ENCODE measurements at regions not wholly inside any gene's neighbourhood (a gene's known extent, or its start where the extent isn't known, plus 50 kb on each side); places are given as distances from the start of the nearest gene placed in this dataset.

- no peak for TF ChIP-seq POLR2A (IDR thresholded peaks at IDR 0.05)
- Histone ChIP-seq H3K4me3 (no peak overlapping the region), H3K9me3 (no peaks in the 10 kb centered on the region), H3K36me3 (no peaks in the 10 kb centered on the region), H3K27ac (no peak overlapping the region), H3K27me3 (no peaks in the 10 kb centered on the region), H3K4me1 (ENCODE audit: insufficient read depth) (no peaks in the 10 kb centered on the region)
- no peak for DNase-seq
- 57 to 63% (median 60%) methylated on average over 1 of the region's 1 CpG for WGBS, 3 donors
- intact Hi-C loops (cut with DNase I), result no loop called here
These were observed 428.1 kb downstream of the PCDH17 start for GRCh38 chr13:58059624-58060023.

GRCh38 chr13:58080806-58081205 is 449.3 kb downstream of the PCDH17 start:
- TF ChIP-seq EP300 (IDR thresholded peaks at IDR 0.05), result no peak
- TF ChIP-seq POLR2A (IDR thresholded peaks at IDR 0.05), result no peak
- TF ChIP-seq, protein P1, sequence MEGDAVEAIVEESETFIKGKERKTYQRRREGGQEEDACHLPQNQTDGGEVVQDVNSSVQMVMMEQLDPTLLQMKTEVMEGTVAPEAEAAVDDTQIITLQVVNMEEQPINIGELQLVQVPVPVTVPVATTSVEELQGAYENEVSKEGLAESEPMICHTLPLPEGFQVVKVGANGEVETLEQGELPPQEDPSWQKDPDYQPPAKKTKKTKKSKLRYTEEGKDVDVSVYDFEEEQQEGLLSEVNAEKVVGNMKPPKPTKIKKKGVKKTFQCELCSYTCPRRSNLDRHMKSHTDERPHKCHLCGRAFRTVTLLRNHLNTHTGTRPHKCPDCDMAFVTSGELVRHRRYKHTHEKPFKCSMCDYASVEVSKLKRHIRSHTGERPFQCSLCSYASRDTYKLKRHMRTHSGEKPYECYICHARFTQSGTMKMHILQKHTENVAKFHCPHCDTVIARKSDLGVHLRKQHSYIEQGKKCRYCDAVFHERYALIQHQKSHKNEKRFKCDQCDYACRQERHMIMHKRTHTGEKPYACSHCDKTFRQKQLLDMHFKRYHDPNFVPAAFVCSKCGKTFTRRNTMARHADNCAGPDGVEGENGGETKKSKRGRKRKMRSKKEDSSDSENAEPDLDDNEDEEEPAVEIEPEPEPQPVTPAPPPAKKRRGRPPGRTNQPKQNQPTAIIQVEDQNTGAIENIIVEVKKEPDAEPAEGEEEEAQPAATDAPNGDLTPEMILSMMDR (IDR thresholded peaks at IDR 0.05), result no peak
- WGBS, 3 donors, result 69 to 77% (median 72%) methylated on average over 2 of the region's 2 CpGs
- intact Hi-C loops (cut with DNase I), result no loop called here
- Histone ChIP-seq H3K4me3 (no peak overlapping the region), H3K9me3 (no peaks in the 10 kb centered on the region), H3K36me3 (no peaks in the 10 kb centered on the region), H3K4me1 (ENCODE audit: insufficient read depth) (no peaks in the 10 kb centered on the region), H3K27ac (no peak overlapping the region), H3K27me3 (no peaks in the 10 kb centered on the region)
- DNase-seq, result no peak

- intact Hi-C loops (cut with DNase I), result no loop called here
These were observed 449.8 kb downstream of the PCDH17 start for GRCh38 chr13:58081301-58081820.

GRCh38 chr13:58083064-58083463 is 451.5 kb downstream of the PCDH17 start:
- TF ChIP-seq, protein P1 (IDR thresholded peaks at IDR 0.05), result no peak
- TF ChIP-seq EP300 (IDR thresholded peaks at IDR 0.05) (no peak), POLR2A (IDR thresholded peaks at IDR 0.05) (no peak)
- 79 to 83% (median 80%) methylated on average over 4 of the region's 4 CpGs for WGBS, 3 donors
- no peaks in the 10 kb centered on the region for H3K4me1 ChIP-seq (ENCODE audit: insufficient read depth)

More at GRCh38 chr13:58081301-58081820, 449.8 kb downstream of the PCDH17 start:
- Histone ChIP-seq H3K27me3 (no peaks in the 10 kb centered on the region), H3K27ac (no peak overlapping the region), H3K4me3 (no peak overlapping the region), H3K9me3 (no peaks in the 10 kb centered on the region), H3K4me1 (ENCODE audit: insufficient read depth) (no peaks in the 10 kb centered on the region), H3K36me3 (no peaks in the 10 kb centered on the region)
- TF ChIP-seq POLR2A (IDR thresholded peaks at IDR 0.05) (no peak), EP300 (IDR thresholded peaks at IDR 0.05) (no peak)
- TF ChIP-seq, protein P1 (IDR thresholded peaks at IDR 0.05), result no peak
- WGBS, 3 donors, result 73 to 86% (median 77%) methylated on average over 3 of the region's 3 CpGs
- no peak for DNase-seq

DNA sequence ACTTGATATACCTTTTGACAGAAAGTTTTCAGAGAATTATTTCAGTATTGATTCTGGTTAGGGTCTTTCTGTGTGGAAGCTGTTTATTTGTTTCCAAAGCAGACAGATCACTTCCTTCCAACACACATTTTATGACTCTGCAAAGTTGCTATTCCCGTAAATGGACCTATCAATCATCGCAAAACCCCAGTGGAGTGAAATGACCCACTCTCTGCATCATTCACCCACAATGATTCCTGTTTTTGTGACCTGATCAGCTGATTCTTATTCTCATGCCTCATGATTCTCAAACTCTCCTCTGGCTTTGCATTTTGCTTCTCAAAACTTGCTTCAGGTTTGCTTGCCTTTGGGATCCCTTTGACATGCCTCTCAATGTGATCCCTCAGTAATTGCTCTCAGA is 453.7 kb downstream of the PCDH17 start:
- 85 to 91% (median 88%) methylated on average over 2 of the region's 2 CpGs for WGBS, 3 donors

More at GRCh38 chr13:58083064-58083463, 451.5 kb downstream of the PCDH17 start:
- Histone ChIP-seq H3K27ac (no peak overlapping the region), H3K36me3 (no peaks in the 10 kb centered on the region), H3K9me3 (no peaks in the 10 kb centered on the region), H3K27me3 (no peaks in the 10 kb centered on the region), H3K4me3 (no peak overlapping the region)
- DNase-seq, result no peak
- intact Hi-C loops (cut with DNase I), result no loop called here

More for the DNA sequence above, 453.7 kb downstream of the PCDH17 start:
- H3K9me3 ChIP-seq, result no peaks in the 10 kb centered on the region
- no peak overlapping the region for H3K27ac ChIP-seq
- TF ChIP-seq EP300 (IDR thresholded peaks at IDR 0.05), result no peak
- TF ChIP-seq, protein P1 (IDR thresholded peaks at IDR 0.05), result no peak
- TF ChIP-seq POLR2A (IDR thresholded peaks at IDR 0.05), result no peak
- intact Hi-C loops (cut with DNase I), result no loop called here
- H3K4me3 ChIP-seq, result no peak overlapping the region
- no peak for DNase-seq
- no peaks in the 10 kb centered on the region for H3K4me1 ChIP-seq (ENCODE audit: insufficient read depth)
- H3K27me3 ChIP-seq, result no peaks in the 10 kb centered on the region
- no peaks in the 10 kb centered on the region for H3K36me3 ChIP-seq
